ENCODE measurements at regions not wholly inside any gene's neighbourhood (a gene's known extent, or its start where the extent isn't known, plus 50 kb on each side); places are given as distances from the start of the nearest gene placed in this dataset.
"Not testable (repeated sequence)": the region's sequence is repeated elsewhere in the genome, so short reads cannot be mapped to it uniquely, and the experiment has no call there.

- no peak for DNase-seq
Observed at GRCh38 chr9:110128664-110129329, 79.2 kb downstream of the C9orf152 start.

DNA sequence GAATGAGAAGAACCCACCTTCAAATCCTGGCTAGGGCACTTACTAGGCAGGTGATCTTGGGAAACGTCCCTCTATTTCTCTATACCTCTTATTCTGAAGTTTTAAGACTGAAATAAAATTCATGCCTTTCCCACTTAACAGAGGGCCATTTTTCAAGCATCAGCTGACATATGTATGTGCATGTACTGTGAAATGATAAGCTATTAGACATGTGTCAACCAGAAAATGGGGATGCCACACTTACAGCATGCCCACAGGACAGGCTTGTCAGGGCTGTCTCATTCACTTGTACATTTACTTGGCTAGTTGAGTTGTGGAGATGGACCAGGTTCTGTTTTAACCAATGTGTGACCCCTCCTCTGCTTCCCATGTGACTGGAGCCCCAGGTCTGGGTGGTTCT, 78.5 kb downstream of the C9orf152 start:
- no peak for DNase-seq

DNA sequence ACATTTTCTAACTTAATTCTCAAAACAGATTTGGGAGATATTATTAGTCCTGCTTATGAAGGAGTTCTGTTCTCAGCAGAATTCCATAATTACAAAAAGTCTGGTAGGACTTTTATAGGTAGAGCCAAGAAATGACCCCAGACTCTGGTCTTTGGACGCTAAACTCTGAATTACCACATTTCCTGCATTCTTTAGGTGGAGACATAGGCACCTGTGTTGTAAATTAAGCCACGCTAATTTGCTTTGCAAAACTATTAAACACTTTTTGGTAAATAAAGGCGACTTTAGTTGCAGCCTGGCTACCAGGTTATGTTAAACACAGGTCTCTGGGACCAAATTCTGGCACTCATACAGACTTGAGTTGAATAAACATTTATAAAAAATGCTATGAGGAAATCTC, 77.7 kb downstream of the C9orf152 start:
- no peak for DNase-seq

DNA sequence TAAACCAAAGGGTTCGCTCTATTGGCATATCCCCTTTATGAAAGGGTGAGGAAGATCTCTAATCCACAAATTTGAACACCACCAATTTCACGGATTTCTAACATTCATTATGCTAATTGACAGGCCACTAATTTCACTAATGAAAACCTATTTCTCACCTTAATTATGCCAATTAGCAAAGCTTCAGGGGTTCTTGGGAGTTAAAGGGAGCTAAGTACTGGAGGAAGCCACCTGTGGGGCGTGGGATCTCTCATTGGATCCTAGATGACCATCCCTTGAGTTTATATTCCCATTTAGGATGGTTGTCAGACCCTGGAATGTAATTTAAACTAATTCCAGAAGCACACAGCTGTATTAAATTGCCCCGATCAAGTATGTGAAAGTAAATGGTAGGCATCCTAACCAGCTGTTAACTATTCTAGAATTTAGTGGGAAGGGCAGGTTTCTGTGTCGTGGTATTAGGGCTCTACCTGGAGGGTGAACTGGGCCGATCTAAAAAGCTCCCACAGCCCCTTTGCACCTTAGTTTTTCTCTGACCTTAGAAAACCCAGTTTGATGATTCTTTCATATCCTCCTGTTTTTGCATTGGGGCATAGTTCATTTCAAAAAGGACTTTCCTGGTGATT, 77.1 kb downstream of the C9orf152 start:
- no peak for DNase-seq

DNA sequence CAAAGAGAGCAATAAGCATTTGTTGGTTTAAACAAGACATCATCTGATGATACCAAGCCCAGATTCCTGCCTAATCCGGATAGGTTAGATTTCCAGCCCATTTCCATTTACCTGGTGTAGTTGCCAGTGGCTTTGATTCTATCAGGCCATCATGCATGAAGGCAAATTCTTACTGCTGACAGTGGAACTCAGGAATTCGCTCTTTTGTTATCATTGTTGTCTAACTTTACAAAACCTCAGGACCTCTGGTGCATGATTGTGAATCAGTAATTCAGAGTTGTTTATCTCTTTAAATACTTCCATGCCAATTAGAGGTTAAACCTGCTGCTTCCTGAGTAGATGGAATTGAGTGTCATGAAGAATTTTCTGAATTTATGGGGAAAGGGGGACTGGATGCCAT, 76.5 kb downstream of the C9orf152 start:
- no peak for DNase-seq

DNA sequence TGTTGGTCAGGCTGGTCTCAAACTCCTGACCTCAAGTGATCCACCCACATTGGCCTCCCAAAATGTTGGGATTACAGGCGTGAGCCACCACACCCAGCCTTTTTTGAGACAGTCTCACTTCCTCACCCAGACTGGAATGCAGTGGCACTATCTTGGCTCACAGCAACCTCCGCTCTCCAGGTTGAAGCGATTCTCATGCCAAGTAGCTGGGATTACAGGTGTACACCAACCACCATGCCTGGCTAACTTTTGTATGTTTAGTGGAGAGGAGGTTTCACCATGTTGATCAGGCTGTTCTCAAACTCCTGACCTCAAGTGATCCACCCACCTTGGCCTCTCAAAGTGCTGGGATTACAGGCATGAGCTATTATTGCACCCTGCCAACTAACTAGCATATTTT, 75.4 kb downstream of the C9orf152 start:
- not testable (repeated sequence) for DNase-seq

DNA sequence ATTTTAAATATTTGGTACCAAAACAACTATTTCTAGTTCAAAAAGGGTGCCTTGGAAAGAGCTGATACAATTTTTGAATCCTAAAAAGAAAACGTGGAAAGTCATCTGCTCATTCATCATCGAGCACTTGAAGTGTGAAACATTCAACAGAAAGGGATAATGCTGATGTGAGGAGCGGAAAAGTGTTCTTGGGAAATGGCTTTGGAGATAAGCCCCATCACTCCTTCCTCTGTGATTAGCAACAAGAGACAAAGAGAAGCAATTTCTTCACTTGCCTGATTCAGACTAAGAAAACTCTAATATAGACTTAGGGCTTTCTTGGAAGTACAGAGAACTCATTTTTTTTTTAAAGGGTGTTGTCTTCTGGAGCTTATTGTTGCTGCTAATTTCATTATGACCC, 74.9 kb downstream of the C9orf152 start:
- no peak for DNase-seq

- no peak for DNase-seq
Observed at GRCh38 chr9:110133608-110134210, 74.2 kb downstream of the C9orf152 start.

DNA sequence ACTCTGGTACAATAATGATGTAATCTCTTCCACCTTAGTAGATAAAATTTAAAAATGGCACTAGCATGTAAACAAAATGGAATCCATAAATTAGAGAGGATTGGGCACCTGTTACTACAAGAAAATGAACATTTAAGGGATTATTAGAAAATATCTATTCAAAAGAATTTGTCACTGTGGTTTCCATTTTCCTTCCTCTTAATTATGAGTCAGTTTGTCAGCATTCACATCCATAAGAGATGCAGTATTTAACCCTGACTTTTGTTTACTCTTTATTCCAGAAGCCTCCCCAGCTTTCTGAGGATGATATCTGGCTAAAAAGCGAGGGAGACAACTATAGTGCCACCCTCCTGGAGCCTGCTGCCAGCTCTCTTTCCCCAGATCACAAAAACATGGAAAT, 72.1 kb downstream of the C9orf152 start:
- DNase-seq = no peak

GRCh38 chr9:110136802-110137201, 71.2 kb downstream of the C9orf152 start:
- no peak for DNase-seq

GRCh38 chr9:110140276-110140675, 67.7 kb downstream of the C9orf152 start:
- DNase-seq = no peak

DNA sequence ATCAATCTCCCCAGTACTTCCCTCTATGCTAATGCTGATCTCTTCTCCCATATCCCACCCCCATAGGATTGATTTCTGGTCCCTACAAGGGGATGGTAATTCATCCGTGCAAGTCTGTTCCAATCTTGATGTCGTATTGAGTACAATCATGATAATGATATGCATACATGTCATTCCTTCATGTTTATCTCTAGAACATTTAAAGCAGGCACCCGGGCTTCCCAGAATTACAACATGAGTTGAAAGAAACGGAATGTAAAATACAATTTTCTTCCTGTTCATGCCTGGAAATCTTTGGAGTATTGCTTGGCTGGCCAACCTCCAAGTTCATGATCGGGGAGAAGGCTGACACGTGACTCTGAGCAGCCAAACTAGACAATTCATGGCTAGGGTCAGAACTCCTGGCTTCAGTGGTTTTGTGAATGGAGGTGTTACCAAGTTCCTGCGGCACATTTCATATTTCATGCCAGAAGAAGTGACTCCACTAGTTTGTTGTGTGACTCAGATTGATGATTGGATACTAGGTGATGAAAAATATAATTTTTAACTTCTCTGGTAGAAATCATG, 66.6 kb downstream of the C9orf152 start:
- no peak for DNase-seq

- DNase-seq = no peak
Observed at GRCh38 chr9:110142253-110142652, 65.7 kb downstream of the C9orf152 start.

DNA sequence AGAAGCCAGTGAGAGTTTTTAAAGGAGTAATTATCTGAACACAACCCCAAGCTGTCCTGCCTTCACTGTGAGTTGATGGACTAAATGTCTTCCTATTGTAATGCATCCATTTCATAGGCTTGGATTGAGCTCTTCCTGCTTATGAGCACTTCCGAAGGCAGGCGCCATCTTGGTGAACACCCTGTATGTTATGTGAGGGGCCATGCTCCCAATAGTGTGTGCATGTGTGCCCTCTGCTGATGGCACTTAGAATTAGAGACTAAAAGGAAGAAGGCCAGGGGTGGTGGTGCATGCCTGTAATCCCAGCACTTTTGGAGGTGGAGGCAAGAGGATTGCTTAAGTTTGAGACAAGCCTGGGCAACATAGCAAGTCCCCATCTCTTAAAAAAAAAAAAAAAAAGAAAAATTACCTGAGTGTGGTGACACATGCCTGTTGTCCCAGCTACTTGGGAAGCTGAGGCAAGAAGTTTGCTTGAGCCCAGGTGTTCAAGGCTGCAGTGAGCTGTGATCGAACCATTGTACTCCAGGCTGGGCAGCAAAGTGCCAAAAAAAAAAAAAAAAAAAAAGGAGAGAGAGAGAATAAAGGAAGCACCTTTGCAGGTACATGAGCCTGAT, 65.0 kb downstream of the C9orf152 start:
- DNase-seq = no peak

GRCh38 chr9:110143485-110143884, 64.5 kb downstream of the C9orf152 start:
- no peak for DNase-seq

GRCh38 chr9:110143950-110144545, 63.9 kb downstream of the C9orf152 start:
- DNase-seq = no peak

DNA sequence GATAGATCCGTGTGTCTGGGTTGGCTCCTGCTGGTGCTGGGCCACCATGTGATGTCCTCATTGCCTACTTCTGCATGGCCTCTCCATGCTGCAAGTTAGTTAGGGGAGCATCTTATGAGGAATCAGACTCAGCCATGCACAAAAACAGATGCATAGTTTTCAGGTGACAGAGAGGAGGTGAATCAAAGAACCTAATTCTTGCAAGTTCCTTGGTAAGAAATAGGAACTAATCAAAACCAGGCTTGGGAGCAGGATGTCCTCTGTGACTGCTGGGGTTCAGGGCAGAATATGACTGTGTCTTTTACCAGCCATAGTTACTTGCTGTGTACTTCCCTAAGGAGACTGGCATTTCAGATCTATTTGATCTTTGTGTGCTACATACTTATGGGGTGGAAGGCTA, 61.6 kb downstream of the C9orf152 start:
- no peak for DNase-seq

- no peak for DNase-seq
Observed at GRCh38 chr9:110148384-110148783, 59.6 kb downstream of the C9orf152 start.

DNA sequence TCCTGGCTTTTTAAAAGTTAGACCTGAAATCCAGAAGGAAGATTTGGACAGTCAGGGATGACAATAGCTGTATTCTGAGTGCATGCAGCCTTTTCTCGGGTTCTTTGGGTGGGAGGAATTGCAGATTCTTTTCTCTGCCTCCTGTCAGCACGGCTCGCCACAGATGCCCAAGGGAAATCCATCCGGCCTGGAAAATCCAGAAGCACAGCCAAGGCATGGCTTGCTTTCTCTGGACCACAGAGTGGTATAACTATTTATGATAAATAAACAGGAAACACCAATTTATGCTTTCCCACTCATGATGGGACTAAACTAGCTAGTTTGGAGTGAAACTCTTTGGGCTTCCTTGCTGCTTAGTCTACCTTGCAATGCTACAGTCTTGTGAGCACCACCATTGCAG, 59.1 kb downstream of the C9orf152 start:
- DNase-seq = no peak
